ENCODE measurements at regions not wholly inside any gene's neighbourhood (a gene's known extent, or its start where the extent isn't known, plus 50 kb on each side); places are given as distances from the start of the nearest gene placed in this dataset.

DNA sequence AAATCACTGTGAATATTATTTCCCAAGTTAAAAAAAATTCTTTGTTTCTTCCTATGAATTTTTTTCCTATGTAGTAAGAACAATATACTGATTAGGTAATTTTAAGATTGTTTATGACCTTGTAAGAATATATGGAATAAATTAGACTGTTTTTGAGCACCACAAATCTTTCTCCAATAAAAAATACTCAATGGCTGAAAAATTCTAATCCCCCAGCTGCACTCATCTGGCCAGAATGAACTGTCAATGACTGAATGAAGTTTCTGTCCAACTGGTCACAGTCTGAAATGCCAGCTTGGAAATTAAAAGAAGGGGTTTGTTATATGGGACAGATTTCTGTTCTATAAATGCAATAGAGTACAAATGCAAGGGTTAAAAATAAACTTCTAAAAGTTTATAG, 569.5 kb upstream of the SEMA6A start:
- TF ChIP-seq, protein P1, sequence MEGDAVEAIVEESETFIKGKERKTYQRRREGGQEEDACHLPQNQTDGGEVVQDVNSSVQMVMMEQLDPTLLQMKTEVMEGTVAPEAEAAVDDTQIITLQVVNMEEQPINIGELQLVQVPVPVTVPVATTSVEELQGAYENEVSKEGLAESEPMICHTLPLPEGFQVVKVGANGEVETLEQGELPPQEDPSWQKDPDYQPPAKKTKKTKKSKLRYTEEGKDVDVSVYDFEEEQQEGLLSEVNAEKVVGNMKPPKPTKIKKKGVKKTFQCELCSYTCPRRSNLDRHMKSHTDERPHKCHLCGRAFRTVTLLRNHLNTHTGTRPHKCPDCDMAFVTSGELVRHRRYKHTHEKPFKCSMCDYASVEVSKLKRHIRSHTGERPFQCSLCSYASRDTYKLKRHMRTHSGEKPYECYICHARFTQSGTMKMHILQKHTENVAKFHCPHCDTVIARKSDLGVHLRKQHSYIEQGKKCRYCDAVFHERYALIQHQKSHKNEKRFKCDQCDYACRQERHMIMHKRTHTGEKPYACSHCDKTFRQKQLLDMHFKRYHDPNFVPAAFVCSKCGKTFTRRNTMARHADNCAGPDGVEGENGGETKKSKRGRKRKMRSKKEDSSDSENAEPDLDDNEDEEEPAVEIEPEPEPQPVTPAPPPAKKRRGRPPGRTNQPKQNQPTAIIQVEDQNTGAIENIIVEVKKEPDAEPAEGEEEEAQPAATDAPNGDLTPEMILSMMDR (IDR thresholded peaks at IDR 0.05; ENCODE audit: low read depth, low read length), result no peak
- H3K4me3 ChIP-seq (ENCODE audit: low read depth, low read length), result no peak overlapping the region

DNA sequence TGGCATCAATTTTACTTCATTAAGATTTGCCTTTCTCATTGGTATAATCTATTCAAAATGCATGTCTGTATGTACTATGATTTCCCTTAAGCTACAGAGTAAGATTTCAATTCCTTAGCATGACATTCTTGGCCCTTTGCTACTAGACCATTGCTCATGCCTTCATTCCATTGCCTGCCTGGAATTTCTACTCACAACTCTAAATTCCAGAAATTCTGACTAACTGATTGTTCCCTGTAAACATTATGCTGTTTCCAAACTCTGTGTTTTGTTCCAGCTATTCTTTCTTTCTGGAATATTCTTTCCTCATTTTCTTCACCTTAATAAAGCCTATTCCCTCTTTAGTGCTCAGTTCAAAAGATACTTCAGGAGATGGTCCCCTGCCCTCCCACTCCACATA, 568.8 kb upstream of the SEMA6A start:
- TF ChIP-seq, protein P1 (IDR thresholded peaks at IDR 0.05; ENCODE audit: low read depth, low read length), result no peak
- H3K4me3 ChIP-seq (ENCODE audit: low read depth, low read length), result no peak overlapping the region

DNA sequence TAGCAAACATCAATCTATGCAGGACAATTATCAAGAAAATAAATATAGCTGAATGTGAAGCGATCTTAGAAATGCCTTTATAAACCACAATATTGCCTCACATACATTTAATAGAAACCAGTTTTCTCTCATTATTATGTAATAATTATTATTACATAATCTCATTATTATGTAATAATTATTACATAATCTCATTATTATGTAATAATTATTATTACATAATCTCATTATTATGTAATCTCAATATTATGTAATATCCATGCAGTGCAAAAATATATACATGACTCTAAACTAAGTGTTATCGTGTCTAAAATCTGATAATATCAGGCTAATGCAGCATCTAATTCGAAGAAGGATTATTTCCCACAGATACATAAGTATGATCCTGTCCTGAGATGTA, 563.9 kb upstream of the SEMA6A start:
- TF ChIP-seq, protein P1 (IDR thresholded peaks at IDR 0.05; ENCODE audit: low read depth, low read length), result no peak
- no peak overlapping the region for H3K4me3 ChIP-seq (ENCODE audit: low read depth, low read length)

DNA sequence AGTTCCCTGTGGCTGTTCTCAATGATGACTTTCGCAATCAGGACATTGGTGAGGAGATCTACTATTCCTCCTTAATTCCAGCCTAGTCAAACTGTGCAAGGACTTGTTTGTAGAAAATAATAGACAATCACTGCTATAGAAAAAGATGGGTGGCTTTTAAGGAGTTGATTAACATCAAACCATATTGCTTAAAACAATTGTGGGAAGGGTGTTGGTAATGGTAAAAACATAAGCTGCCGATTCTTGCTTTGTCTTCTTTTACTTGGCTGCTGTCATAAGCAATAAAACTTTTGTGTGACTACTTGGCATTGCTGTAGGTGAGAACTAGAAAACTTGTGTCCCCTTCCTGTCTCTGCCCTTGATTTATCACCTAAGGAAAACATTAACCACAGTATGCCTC, 561.2 kb upstream of the SEMA6A start:
- H3K4me3 ChIP-seq (ENCODE audit: low read depth, low read length), result no peak overlapping the region
- TF ChIP-seq, protein P1 (IDR thresholded peaks at IDR 0.05; ENCODE audit: low read depth, low read length), result no peak

DNA sequence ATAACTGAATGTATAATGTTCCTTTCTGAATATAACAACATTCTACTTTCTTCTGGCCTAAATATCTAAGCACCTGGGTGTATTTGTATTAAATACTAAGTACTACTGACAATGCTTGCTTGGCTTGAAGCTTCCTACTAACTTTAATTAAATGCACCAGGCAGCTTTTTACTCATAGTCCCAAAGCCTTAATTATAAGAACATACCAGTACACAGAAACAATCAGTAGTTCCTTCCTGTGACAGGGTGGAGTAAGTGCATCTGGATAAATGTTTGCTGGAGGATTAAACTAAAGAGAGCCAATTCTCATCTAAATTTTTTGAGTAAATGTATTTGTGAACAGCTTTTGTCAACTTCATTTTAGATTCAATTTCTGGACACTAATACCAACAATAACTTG, 558.6 kb upstream of the SEMA6A start:
- H3K4me3 ChIP-seq (ENCODE audit: low read depth, low read length), result no peak overlapping the region
- TF ChIP-seq, protein P1 (IDR thresholded peaks at IDR 0.05; ENCODE audit: low read depth, low read length), result no peak

DNA sequence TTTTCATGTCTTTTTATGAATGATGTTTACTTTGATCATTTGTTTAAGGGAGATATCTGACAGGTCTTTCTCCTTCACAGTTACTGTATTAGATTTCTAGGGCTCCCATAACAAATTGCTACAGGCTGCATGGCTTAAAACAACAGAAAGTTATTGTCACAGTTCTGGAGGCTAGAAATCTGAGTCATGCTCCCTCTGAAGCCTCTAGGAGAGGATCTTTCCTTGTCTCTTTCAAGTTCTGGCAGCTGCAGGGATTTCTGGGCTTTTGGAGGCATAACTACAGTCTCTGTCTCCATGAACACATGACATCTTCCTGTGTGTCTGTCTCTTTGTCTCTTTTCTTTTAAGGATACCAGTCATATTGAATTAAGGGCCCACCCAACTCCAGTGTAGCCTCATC, 557.3 kb upstream of the SEMA6A start:
- no peak overlapping the region for H3K4me3 ChIP-seq (ENCODE audit: low read depth, low read length)

DNA sequence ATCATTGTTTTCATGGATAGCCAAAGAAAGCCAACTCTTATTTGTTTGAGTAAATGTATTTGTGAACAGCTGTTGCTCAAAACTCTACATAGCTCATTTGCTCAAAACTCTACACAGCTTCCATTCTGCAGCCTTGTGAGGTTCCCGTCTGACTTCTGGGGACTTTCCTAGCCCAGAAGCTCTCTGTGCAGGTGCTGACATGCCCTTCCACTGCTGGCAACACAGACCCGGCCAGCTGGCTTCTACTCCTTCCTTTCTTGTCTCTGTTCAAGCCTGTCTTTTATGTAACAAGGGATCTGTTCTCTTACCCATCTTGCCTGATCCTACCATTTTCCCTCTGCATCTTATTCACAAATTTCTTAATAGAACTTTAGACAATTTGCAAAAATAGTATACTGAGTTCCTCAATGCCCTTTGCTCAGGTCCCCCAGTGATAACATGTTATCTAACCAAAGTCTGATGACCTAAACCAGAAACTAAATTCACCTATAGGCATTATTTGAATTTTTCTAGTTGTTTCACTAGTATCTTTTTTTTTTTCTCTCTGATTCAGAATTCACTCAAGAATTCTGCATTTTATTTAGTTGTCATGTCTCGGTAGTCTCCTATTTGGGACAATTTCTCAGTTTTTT, 556.5 kb upstream of the SEMA6A start:
- TF ChIP-seq, protein P1 (IDR thresholded peaks at IDR 0.05; ENCODE audit: low read depth, low read length), result no peak
- H3K4me3 ChIP-seq (ENCODE audit: low read depth, low read length), result no peak overlapping the region

More for the DNA sequence above, 557.3 kb upstream of the SEMA6A start:
- TF ChIP-seq, protein P1 (IDR thresholded peaks at IDR 0.05; ENCODE audit: low read depth, low read length), result no peak

Measured in WI38 (cell line).